Heart left ventricle (tissue), 16 donors: ENCODE measurements at regions not wholly inside any gene's neighbourhood (a gene's known extent, or its start where the extent isn't known, plus 50 kb on each side); places are given as distances from the start of the nearest gene placed in this dataset.

Source experiments
- ATAC-seq, 4 donors: fragments of 200-7000 bp; cut with Tn5 transposase; one replicate each; pipeline ENCODE4 v1.9.1; 2020 to 2022; ENCODE audit warnings: moderate library complexity in 4 of 4, mild to moderate bottlenecking in 3 of 4, moderate number of reproducible peaks in 1 of 4
- DNase-seq, 5 donors: peaks; one replicate each; pipeline ENCODE4 v3.0.0-alpha.2; 2020
- H3K27ac ChIP-seq, 12 donors: fragments of 200-600 bp; sonication (generic) in 4 of 12; one replicate each; pipeline versions ENCODE4 v1.5.0 to v1.8.0; 2016 to 2022; ENCODE audit warnings: mild to moderate bottlenecking in 2 of 12
- H3K27me3 ChIP-seq, 9 donors: fragments of 200-600 bp; sonication (generic) in 2 of 9; one replicate each; pipeline versions ENCODE4 v1.5.1 to v1.8.0; 2016 to 2022; ENCODE audit warnings: mild to moderate bottlenecking in 3 of 9
- H3K36me3 ChIP-seq, 9 donors: fragments of 200-600 bp; sonication (generic) in 2 of 9; one replicate each; pipeline versions ENCODE4 v1.5.0 to v1.8.0; 2018 to 2022; ENCODE audit warnings: mild to moderate bottlenecking in 2 of 9
- H3K4me1 ChIP-seq, 12 donors: fragments of 200-600 bp; sonication (generic) in 4 of 12; one replicate each; pipeline versions ENCODE4 v1.5.0 to v1.8.0; 2016 to 2022; ENCODE audit warnings: mild to moderate bottlenecking in 3 of 12
- H3K4me3 ChIP-seq, 12 donors: fragments of 200-600 bp; sonication (generic) in 4 of 12; one replicate each; pipeline versions ENCODE4 v1.5.0 to v1.8.0; 2017 to 2022; ENCODE audit warnings: mild to moderate bottlenecking in 9 of 12, moderate library complexity in 4 of 12
- H3K9me3 ChIP-seq, 12 donors: fragments of 200-600 bp; sonication (generic) in 4 of 12; one replicate each; pipeline versions ENCODE4 v1.5.0 to v1.8.0; 2016 to 2022; ENCODE audit warnings: mild to moderate bottlenecking in 1 of 12
- CTCF ChIP-seq, 12 donors: fragments of 200-600 bp; sonication (generic) in 4 of 12; IDR thresholded peaks; one replicate each; pipeline versions ENCODE4 v1.5.0 to v1.8.0; 2018 to 2022; ENCODE audit warnings: antibody characterized with exemption in 12 of 12, mild to moderate bottlenecking in 5 of 12
- POLR2A ChIP-seq, 2 donors: fragments of 450-650 bp; IDR thresholded peaks; one replicate each; pipeline ENCODE4 v1.6.1; 2017; ENCODE audit warnings: antibody characterized with exemption in 2 of 2, mild to moderate bottlenecking in 2 of 2, moderate library complexity in 2 of 2
- WGBS, 4 donors: extraction: QIAGEN DNeasy Blood & Tissue Kit in 2 of 4; methylation state at CpG; one replicate each; pipeline versions ENCODE4 v1.1.5 to v1.1.7; 2013 to 2018; 5-methylcytosine and 5-hydroxymethylcytosine counted together
- intact Hi-C, 10 donors: fragments of 100-400 bp; cut with DNase I; formaldehyde crosslinking; loops; one replicate each; pipeline versions ENCODE4 v1.11.1 to v1.14.2; 2022
- donor health status: ischemic (EF 13 %, LVEDD 7.1; RV severe dilation, severe dysfunction).
- donor health status: healthy with polysubstance abuse.
- donor health status: DM: no; HTN: yes; CAD: no.
- donor health status: DM: no; HTN: no; CAD: no.
- donor health status: ischemic (EF 25% LVEDD 6.9; RV normal size, moderate dysfunction).
- donor health status: ischemic (EF 25% LVEDD 5.7; RV mildly dilated, moderate dysfunction).
- donor health status: healthy.
- donor health status: DM: yes; HTN: yes; CAD: no.
- donor health status: ischemic (EF 35%, LVEDD 5.7; RV mildly dilated, moderate dysfunction).
- donor health status: nonischemic (EF 11% LVEDD 7.7; RV severe dilation, severe dysfunction).
- donor health status: DM: yes; HTN: yes; CAD: no.
- donor health status: PGD.
- donor health status: ischemic (EF 29% LVEDD 5.4; RV normal size, mild dysfunction).
- donor health status: nonischemic (EF 23%, LVEDD 6.1; RV moderate dilation, normal function).

GRCh38 chr10:105545101-105545500, 904.0 kb downstream of the SORCS3 start:
- DNase-seq: no peak
- H3K27ac ChIP-seq: no peak overlapping the region
- no peak overlapping the region for H3K4me3 ChIP-seq
- ATAC-seq: no peak
- no peaks in the 10 kb centered on the region for H3K36me3 ChIP-seq
- intact Hi-C loops: no loop called here
- peaks cover 0 to 5% (median 0%) of the 10 kb centered on the region in 12 donors for H3K9me3 ChIP-seq
- TF ChIP-seq POLR2A (IDR thresholded peaks at IDR 0.05): no peak
- no peak for TF ChIP-seq CTCF (IDR thresholded peaks at IDR 0.05)
- no peaks in the 10 kb centered on the region for H3K4me1 ChIP-seq
- no peaks in the 10 kb centered on the region for H3K27me3 ChIP-seq

GRCh38 chr10:105540381-105540780, 899.3 kb downstream of the SORCS3 start:
- Histone ChIP-seq H3K27ac (no peak overlapping the region), H3K4me1 (no peaks in the 10 kb centered on the region), H3K4me3 (no peak overlapping the region), H3K36me3 (no peaks in the 10 kb centered on the region), H3K27me3 (no peaks in the 10 kb centered on the region), H3K9me3 (no peaks in the 10 kb centered on the region)
- DNase-seq (no peak), ATAC-seq (no peak)
- intact Hi-C loops: no loop called here
- WGBS, 4 donors: 49 to 62% (median 61%) methylated on average over 2 of the region's 2 CpGs
- TF ChIP-seq POLR2A (IDR thresholded peaks at IDR 0.05) (no peak), CTCF (IDR thresholded peaks at IDR 0.05) (no peak)

- Histone ChIP-seq H3K27ac (no peak overlapping the region), H3K4me1 (no peaks in the 10 kb centered on the region), H3K4me3 (no peak overlapping the region), H3K27me3 (no peaks in the 10 kb centered on the region), H3K36me3 (no peaks in the 10 kb centered on the region), H3K9me3 (peaks cover 0 to 3% (median 0%) of the 10 kb centered on the region in 12 donors)
- ATAC-seq (no peak), DNase-seq (no peak)
- TF ChIP-seq CTCF (IDR thresholded peaks at IDR 0.05) (no peak), POLR2A (IDR thresholded peaks at IDR 0.05) (no peak)
- WGBS, 4 donors: 31 to 45% (median 41%) methylated on average over 4 of the region's 4 CpGs
- intact Hi-C loops: no loop called here
Observed at GRCh38 chr10:105538874-105539273, 897.8 kb downstream of the SORCS3 start.

- WGBS, 4 donors: 71 to 87% (median 81%) methylated on average over 3 of the region's 3 CpGs
- Histone ChIP-seq H3K27ac (no peak overlapping the region), H3K9me3 (peaks cover 0 to 15% (median 5%) of the 10 kb centered on the region in 12 donors), H3K4me3 (no peak overlapping the region), H3K27me3 (no peaks in the 10 kb centered on the region), H3K36me3 (no peaks in the 10 kb centered on the region), H3K4me1 (no peaks in the 10 kb centered on the region)
- TF ChIP-seq CTCF (IDR thresholded peaks at IDR 0.05): no peak
- no peak for TF ChIP-seq POLR2A (IDR thresholded peaks at IDR 0.05)
- ATAC-seq: no peak
- intact Hi-C loops: no loop called here
- DNase-seq: no peak
Observed at GRCh38 chr10:105535478-105535877, 894.4 kb downstream of the SORCS3 start.
